ENCODE measurements at regions not wholly inside any gene's neighbourhood (a gene's known extent, or its start where the extent isn't known, plus 50 kb on each side); places are given as distances from the start of the nearest gene placed in this dataset.

DNA sequence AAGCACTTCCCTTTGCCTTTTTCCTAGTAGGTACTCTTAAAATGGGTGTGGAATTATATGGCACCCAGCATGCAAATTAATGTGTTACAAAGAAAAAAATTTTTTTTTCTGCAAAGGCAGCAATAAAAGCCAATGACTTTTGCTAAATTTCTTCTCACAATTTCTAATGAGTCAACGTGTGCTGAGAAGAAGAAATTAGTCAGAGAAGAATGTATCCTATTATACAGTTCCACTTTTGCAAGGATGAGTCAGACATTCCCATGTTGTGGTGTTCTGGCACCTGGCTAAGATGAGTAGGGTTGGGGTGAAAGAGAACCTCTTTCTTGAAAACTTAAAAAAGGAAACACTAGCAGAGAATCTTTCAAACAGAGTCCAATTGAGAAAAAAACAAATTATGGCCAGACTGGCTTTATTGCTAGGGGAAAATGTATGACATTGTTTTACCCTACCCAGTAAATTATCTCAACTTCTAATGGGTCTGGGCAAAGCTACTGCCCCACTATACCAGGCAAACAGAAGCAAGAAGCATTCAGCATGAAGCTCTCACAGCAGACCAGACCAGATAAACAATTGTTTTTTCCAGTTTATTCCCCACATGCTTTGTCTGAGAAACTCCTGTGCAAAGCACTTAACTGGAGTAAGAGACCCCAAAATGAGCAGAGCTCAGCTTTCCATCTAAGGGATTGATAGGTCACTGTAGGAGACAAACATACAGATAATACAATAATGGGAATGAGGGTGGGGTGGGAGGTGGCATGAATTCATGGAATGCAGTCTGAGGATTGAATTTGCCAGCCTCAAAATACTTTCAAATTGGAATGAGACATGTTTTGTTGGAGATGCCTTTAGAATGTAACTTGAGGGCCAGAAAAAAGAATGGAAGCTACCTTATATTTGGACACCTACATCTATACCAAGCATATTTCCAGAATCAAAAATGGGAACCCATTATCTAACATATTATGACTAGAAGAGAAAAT, 220.8 kb upstream of the RFX3 start:
- Histone ChIP-seq H3K56ac (ENCODE audit: low read length) (no peak overlapping the region), H3K4me2 (ENCODE audit: low read length) (no peak overlapping the region), H3K23ac (ENCODE audit: low read length) (no peak overlapping the region), H3K4ac (ENCODE audit: low read depth, low read length) (no peak overlapping the region), H3K79me2 (ENCODE audit: control insufficient read depth, insufficient read depth, low read length) (no peaks in the 10 kb centered on the region), H2AK5ac (ENCODE audit: low read length) (no peak overlapping the region), H3K9ac (ENCODE audit: low read length) (no peak overlapping the region), H2BK120ac (ENCODE audit: low read depth, low read length) (peak overlapping the region; percentile 2), H3K27me3 (ENCODE audit: insufficient read depth, low read length, poor library complexity) (no peaks in the 10 kb centered on the region), H2BK5ac (ENCODE audit: low read length) (no peak overlapping the region), H4K5ac (ENCODE audit: low read length) (no peak overlapping the region), H3K27ac (ENCODE audit: low read depth, low read length) (no peak overlapping the region), H3K79me1 (ENCODE audit: low read length) (no peaks in the 10 kb centered on the region), H3K18ac (ENCODE audit: low read length) (peak overlapping the region; percentile 70), H3K4me3 (ENCODE audit: low read length) (no peak overlapping the region), H2BK15ac (replicated peaks; ENCODE audit: low read depth) (peak overlapping the region; percentile 87), H3K36me3 (ENCODE audit: control insufficient read depth, insufficient read depth, low read length) (no peaks in the 10 kb centered on the region), H3K4me1 (ENCODE audit: control insufficient read depth, low read depth, low read length) (peaks cover 3% of the 10 kb centered on the region), H4K8ac (ENCODE audit: low read depth, low read length) (no peak overlapping the region)
- DNase-seq = no peak
- no CpG with 5 or more reads among the region's 1 CpG for WGBS (ENCODE audit: extremely low coverage, insufficient coverage, low lambda C conversion rate)

DNA sequence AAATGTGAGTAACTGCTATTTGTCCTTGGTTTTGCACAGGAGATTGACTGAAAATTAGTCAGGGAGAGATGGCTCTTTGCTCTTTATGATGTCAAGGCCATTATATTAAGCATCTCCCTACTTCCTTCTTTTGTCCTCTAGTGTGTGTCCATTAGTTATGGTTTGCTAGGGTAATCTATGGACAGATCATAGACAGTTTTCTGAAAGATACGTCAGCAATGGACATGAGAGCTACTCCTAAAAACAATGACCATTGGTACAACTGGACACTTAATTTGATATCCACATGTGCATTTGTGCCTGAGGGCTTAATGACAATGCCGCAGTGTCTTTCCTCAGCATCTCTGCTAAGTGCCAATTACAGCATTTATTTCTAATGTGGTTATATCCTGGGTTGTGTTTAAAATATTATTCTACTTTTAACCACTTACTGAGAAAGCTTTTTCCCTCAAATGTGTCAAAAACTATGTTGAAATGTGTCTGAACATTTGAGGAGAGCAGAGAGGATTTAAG, 218.2 kb upstream of the RFX3 start:
- no CpG with 5 or more reads among the region's 2 CpGs for WGBS (ENCODE audit: extremely low coverage, insufficient coverage, low lambda C conversion rate)
- Histone ChIP-seq H4K8ac (ENCODE audit: low read depth, low read length) (no peak overlapping the region), H3K4ac (ENCODE audit: low read depth, low read length) (no peak overlapping the region), H4K5ac (ENCODE audit: low read length) (no peak overlapping the region), H3K9ac (ENCODE audit: low read length) (no peak overlapping the region), H3K27me3 (ENCODE audit: insufficient read depth, low read length, poor library complexity) (no peaks in the 10 kb centered on the region), H2BK120ac (ENCODE audit: low read depth, low read length) (no peak overlapping the region), H3K4me2 (ENCODE audit: low read length) (no peak overlapping the region), H3K4me3 (ENCODE audit: low read length) (no peak overlapping the region), H2AK5ac (ENCODE audit: low read length) (no peak overlapping the region), H3K79me2 (ENCODE audit: control insufficient read depth, insufficient read depth, low read length) (no peaks in the 10 kb centered on the region), H2BK15ac (replicated peaks; ENCODE audit: low read depth) (peak overlapping the region; percentile 85), H3K18ac (ENCODE audit: low read length) (peak overlapping the region; percentile 39), H3K4me1 (ENCODE audit: control insufficient read depth, low read depth, low read length) (peaks cover 5% of the 10 kb centered on the region), H3K36me3 (ENCODE audit: control insufficient read depth, insufficient read depth, low read length) (no peaks in the 10 kb centered on the region), H3K56ac (ENCODE audit: low read length) (no peak overlapping the region), H2BK5ac (ENCODE audit: low read length) (no peak overlapping the region), H3K79me1 (ENCODE audit: low read length) (no peaks in the 10 kb centered on the region), H3K23ac (ENCODE audit: low read length) (no peak overlapping the region), H3K27ac (ENCODE audit: low read depth, low read length) (no peak overlapping the region)
- DNase-seq = no peak

DNA sequence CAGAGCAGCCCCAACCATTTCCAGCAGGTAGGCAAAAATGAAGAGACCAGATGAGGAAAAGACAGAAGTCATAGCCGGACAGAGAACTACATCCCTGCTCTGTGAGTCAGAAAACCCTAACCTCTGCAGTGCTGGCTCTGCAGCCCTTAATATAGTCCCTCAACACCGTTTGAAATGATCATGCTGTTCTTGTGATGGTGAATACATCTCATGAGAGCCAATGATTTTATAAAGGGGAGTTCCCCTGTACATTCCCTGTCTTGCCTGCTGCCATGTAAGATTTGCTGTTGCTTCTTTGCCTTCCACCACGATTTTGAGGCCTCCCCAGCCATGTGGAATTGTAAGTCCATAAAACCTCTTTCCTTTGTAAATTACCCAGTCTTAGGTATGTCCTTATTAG, 216.8 kb upstream of the RFX3 start:
- Histone ChIP-seq H3K79me2 (ENCODE audit: control insufficient read depth, insufficient read depth, low read length) (no peaks in the 10 kb centered on the region), H2BK5ac (ENCODE audit: low read length) (no peak overlapping the region), H3K56ac (ENCODE audit: low read length) (peak overlapping the region; percentile 38), H3K4me3 (ENCODE audit: low read length) (no peak overlapping the region), H3K4ac (ENCODE audit: low read depth, low read length) (no peak overlapping the region), H3K18ac (ENCODE audit: low read length) (peak overlapping the region; percentile 61), H3K27me3 (ENCODE audit: insufficient read depth, low read length, poor library complexity) (no peaks in the 10 kb centered on the region), H3K23ac (ENCODE audit: low read length) (no peak overlapping the region), H3K4me1 (ENCODE audit: control insufficient read depth, low read depth, low read length) (peaks cover 5% of the 10 kb centered on the region), H3K4me2 (ENCODE audit: low read length) (no peak overlapping the region), H2AK5ac (ENCODE audit: low read length) (peak overlapping the region; percentile 29), H2BK15ac (replicated peaks; ENCODE audit: low read depth) (no peak overlapping the region), H2BK120ac (ENCODE audit: low read depth, low read length) (peak overlapping the region; percentile 94), H3K27ac (ENCODE audit: low read depth, low read length) (no peak overlapping the region), H3K79me1 (ENCODE audit: low read length) (no peaks in the 10 kb centered on the region), H3K36me3 (ENCODE audit: control insufficient read depth, insufficient read depth, low read length) (no peaks in the 10 kb centered on the region), H3K9ac (ENCODE audit: low read length) (no peak overlapping the region), H4K5ac (ENCODE audit: low read length) (no peak overlapping the region), H4K8ac (ENCODE audit: low read depth, low read length) (no peak overlapping the region)
- DNase-seq = no peak
- no CpG with 5 or more reads among the region's 3 CpGs for WGBS (ENCODE audit: extremely low coverage, insufficient coverage, low lambda C conversion rate)

DNA sequence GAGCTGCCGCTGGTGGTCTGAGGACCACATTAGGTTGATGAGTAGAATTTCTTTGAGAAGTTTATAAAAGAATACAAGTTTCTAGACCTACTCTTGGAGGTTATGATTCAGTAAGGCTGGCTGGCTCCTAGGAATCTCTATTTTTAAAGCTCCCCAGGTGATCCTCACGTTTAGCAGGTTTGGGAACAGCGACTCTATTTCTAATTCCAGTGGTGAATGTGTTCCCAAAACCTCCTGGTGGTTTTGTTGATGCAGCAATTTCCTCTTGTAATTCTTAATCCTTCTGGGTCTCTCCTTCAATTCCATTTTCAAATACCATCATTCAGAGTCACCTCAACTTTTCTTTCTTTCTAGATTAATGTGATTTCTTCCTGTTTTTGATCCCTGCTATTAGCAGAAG, 215.9 kb upstream of the RFX3 start:
- H3K4me3 ChIP-seq (ENCODE audit: low read length) = no peak overlapping the region

DNA sequence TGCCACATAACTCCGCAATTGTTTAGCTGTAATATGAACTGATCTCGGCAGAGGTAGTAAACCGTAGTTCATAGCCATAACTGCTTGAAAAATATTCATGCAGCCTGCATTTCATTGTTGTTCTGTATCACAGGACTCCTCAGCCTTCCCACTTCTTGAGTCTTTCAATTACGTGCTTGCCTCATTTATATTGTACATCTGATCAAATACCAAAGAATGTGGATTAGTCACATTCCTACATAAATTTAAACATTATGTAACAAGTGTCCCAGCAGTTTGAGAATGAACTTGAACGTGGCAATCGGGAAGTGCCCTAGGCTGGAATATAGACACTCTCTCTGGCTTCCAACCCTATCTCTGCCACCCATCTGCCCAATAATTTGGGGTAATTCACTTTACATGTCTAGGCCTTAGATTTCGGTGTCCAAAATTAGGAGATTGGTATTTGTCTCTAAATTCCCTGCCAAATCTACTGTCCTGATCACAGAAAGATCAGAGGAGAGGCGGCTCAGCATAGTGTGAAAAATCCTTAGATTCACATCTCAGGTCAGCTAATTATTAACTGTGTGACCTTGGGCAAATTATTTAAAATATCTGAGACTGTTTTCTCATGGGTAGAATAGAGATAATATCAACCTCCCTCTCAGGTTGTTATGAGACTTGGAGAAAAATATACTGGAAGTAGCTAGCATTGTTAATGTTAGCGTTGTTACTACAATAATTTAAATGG, 215.1 kb upstream of the RFX3 start:
- no peak overlapping the region for H3K27ac ChIP-seq (ENCODE audit: low read depth, low read length)
- WGBS (ENCODE audit: extremely low coverage, insufficient coverage, low lambda C conversion rate) = no CpG with 5 or more reads among the region's 9 CpGs

More for the DNA sequence above, 215.9 kb upstream of the RFX3 start:
- H3K79me2 ChIP-seq (ENCODE audit: control insufficient read depth, insufficient read depth, low read length) = no peaks in the 10 kb centered on the region
- DNase-seq = no peak
- no CpG with 5 or more reads among the region's 3 CpGs for WGBS (ENCODE audit: extremely low coverage, insufficient coverage, low lambda C conversion rate)
- peak overlapping the region; percentile 1 for H2BK15ac ChIP-seq (replicated peaks; ENCODE audit: low read depth)
- peak overlapping the region; percentile 68 for H3K18ac ChIP-seq (ENCODE audit: low read length)
- H3K79me1 ChIP-seq (ENCODE audit: low read length) = no peaks in the 10 kb centered on the region
- no peak overlapping the region for H2BK120ac ChIP-seq (ENCODE audit: low read depth, low read length)
- no peak overlapping the region for H2AK5ac ChIP-seq (ENCODE audit: low read length)
- no peak overlapping the region for H3K9ac ChIP-seq (ENCODE audit: low read length)
- no peaks in the 10 kb centered on the region for H3K36me3 ChIP-seq (ENCODE audit: control insufficient read depth, insufficient read depth, low read length)
- no peaks in the 10 kb centered on the region for H3K27me3 ChIP-seq (ENCODE audit: insufficient read depth, low read length, poor library complexity)
- no peak overlapping the region for H4K8ac ChIP-seq (ENCODE audit: low read depth, low read length)
- no peak overlapping the region for H3K27ac ChIP-seq (ENCODE audit: low read depth, low read length)
- peaks cover 5% of the 10 kb centered on the region for H3K4me1 ChIP-seq (ENCODE audit: control insufficient read depth, low read depth, low read length)
- H2BK5ac ChIP-seq (ENCODE audit: low read length) = no peak overlapping the region
- peak overlapping the region; percentile 70 for H3K4ac ChIP-seq (ENCODE audit: low read depth, low read length)
- H3K4me2 ChIP-seq (ENCODE audit: low read length) = no peak overlapping the region
- no peak overlapping the region for H4K5ac ChIP-seq (ENCODE audit: low read length)
- no peak overlapping the region for H3K56ac ChIP-seq (ENCODE audit: low read length)
- H3K23ac ChIP-seq (ENCODE audit: low read length) = no peak overlapping the region

More for the DNA sequence above, 215.1 kb upstream of the RFX3 start:
- Histone ChIP-seq H3K56ac (ENCODE audit: low read length) (no peak overlapping the region), H2AK5ac (ENCODE audit: low read length) (no peak overlapping the region), H2BK120ac (ENCODE audit: low read depth, low read length) (peak overlapping the region; percentile 67), H3K4me1 (ENCODE audit: control insufficient read depth, low read depth, low read length) (peaks cover 7% of the 10 kb centered on the region), H3K18ac (ENCODE audit: low read length) (peak overlapping the region; percentile 84), H3K9ac (ENCODE audit: low read length) (no peak overlapping the region), H3K4me3 (ENCODE audit: low read length) (no peak overlapping the region), H4K5ac (ENCODE audit: low read length) (no peak overlapping the region), H3K79me1 (ENCODE audit: low read length) (no peaks in the 10 kb centered on the region), H4K8ac (ENCODE audit: low read depth, low read length) (no peak overlapping the region), H3K4ac (ENCODE audit: low read depth, low read length) (no peak overlapping the region), H3K36me3 (ENCODE audit: control insufficient read depth, insufficient read depth, low read length) (no peaks in the 10 kb centered on the region), H3K4me2 (ENCODE audit: low read length) (no peak overlapping the region), H3K27me3 (ENCODE audit: insufficient read depth, low read length, poor library complexity) (no peaks in the 10 kb centered on the region), H2BK15ac (replicated peaks; ENCODE audit: low read depth) (no peak overlapping the region), H2BK5ac (ENCODE audit: low read length) (no peak overlapping the region), H3K79me2 (ENCODE audit: control insufficient read depth, insufficient read depth, low read length) (no peaks in the 10 kb centered on the region), H3K23ac (ENCODE audit: low read length) (no peak overlapping the region)
- DNase-seq = no peak

All from mesendoderm (in vitro differentiated cells).